Activated T-cell treated with anti-CD3 and anti-CD28 coated beads for 4 hours (primary cell): ENCODE measurements at regions not wholly inside any gene's neighbourhood (a gene's known extent, or its start where the extent isn't known, plus 50 kb on each side); places are given as distances from the start of the nearest gene placed in this dataset.

Experiments
- DNase-seq: peaks from one replicate; pipeline ENCODE4 v3.0.0-alpha.2; 2020

- no peak for DNase-seq
Observed at GRCh38 chr5:96595300-96596090, 66.7 kb upstream of the CAST start.

DNA sequence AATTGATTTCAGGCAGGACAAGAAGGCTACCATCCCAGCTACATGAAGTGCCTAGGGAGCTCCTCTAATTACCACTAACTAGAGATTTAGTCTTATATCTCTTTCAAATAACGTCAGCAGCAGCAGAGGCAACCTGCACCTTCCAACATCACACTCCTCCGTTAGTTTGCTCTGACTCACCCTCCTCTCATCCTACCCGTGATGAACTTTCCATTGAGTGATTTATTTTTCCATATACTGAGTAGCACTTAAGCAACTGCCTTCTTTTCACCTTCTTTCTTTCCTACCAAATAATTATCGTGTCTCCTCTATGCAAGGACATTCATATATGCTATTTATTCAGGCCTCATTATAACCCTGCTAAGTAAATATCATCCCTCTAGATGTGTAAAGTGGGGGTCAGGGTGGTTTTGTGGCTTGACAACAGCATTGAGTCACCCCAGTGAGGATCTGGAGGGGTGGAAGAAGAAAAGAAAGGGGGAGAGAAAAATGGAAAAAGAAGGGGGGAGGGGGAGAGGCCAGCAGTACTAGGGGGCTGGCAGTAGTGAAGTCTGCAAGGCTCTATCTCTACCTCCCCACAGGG, 64.6 kb upstream of the CAST start:
- no peak for DNase-seq

GRCh38 chr5:96601200-96601599, 61.0 kb upstream of the CAST start:
- no peak for DNase-seq

GRCh38 chr5:96601715-96602244, 60.4 kb upstream of the CAST start:
- peak; percentile 64 for DNase-seq

DNA sequence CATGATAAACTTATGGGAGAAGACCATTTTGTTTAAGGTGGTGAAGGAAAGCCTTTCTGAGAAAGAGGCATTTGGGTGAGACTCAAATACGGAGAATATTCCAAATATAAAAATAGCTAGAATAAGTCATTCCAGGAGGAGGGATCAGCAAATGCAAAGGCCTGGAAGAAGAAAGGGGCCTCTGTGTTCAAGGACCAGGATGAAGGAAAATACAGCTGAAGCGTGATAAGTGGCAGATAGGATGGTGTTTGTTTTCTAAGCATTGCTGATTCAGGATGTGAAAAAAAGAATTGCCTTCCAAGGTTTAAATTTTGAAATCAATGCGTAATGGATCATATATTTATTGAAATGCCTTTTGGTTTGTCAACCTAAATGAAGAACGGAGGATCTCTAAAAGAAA, 59.4 kb upstream of the CAST start:
- no peak for DNase-seq

DNA sequence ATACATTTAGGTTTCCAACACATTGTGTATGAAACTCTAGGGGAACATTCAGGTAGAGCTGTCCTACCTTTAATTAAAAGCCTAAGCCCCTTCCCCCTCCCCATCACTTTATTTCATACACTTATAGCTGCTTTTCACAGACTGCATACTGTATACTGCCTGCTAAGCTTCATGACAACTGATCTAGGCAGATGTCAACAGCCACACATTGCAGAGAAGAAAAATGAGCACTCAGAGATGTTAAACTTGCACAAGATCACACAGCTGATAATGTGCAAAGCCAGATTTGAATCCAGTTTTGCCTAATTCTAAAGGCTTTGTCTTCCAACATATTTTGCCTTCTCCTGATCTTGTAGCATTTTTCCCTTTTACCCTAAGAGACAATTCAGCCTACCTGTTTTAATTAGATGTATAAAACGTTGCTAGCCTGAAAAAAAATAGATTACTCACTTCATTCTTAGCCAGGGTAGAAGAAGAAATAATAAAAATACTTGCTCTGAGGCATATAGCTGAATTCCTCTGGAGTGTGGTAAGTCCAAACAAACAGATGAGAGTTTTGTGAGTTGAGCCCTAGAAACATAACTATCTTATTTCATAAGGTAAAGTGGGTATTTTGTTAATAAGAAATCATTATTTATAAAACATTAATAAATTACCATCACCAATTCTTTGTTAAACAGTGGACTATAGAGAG, 56.9 kb upstream of the CAST start:
- no peak for DNase-seq

GRCh38 chr5:96609369-96609768, 52.8 kb upstream of the CAST start:
- DNase-seq: no peak

DNA sequence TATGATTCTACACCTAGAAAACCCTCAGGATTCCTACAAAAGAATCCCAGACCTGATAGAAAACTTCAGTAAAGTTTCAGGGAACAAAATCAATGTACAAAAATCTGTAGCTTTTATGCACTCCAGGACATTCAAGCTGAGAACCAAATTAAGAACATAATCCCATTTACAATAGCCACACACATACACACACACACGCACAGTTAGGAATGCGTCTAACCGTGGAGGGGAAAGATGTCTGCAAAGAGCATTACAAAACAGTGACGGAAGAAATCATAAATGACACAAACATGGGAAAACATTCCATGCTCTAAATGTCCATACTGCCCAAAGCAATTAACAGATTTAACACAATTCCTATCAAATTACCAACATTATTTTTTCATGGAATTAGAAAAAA, 51.4 kb upstream of the CAST start:
- no peak for DNase-seq

DNA sequence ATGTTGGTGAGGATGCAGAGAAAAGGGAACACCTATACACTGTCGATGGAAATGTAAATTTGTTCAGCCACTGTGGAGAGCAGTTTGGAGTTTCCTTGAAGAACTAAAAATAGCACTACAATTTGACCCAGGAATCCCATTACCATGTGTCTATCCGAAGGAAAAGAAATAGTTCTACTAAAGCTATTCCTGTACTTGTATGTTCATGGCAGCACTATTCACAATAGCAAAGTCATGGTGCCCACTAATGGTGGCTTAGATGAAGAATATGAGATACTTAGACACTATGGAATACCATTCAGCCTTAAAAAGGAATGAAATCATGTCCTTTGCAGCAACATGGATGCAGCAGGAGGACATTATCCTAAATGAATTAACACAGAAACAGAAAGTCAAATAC, 50.2 kb upstream of the CAST start:
- no peak for DNase-seq
